ENCODE measurements at regions not wholly inside any gene's neighbourhood (a gene's known extent, or its start where the extent isn't known, plus 50 kb on each side); places are given as distances from the start of the nearest gene placed in this dataset.

GRCh38 chr22:26914519-26915185 lies 257.3 kb downstream of the MIAT start:
- no peaks in the 10 kb centered on the region for H3K79me2 ChIP-seq (ENCODE audit: control insufficient read depth, insufficient read depth, low read length, unreplicated experiment)
- H2AFZ ChIP-seq (ENCODE audit: low read length, unreplicated experiment), result no peak overlapping the region
- no peaks in the 10 kb centered on the region for H3K36me3 ChIP-seq (ENCODE audit: insufficient read depth, low read length)
- H3K27ac ChIP-seq (ENCODE audit: low read depth, low read length), result no peak overlapping the region
- H3K4me3 ChIP-seq (ENCODE audit: low read depth, low read length), result no peak overlapping the region
- H3K4me1 ChIP-seq (ENCODE audit: control insufficient read depth, insufficient read depth, low read length, unreplicated experiment), result no peaks in the 10 kb centered on the region
- H3K27me3 ChIP-seq (ENCODE audit: insufficient read depth, low read length), result peaks cover 22% of the 10 kb centered on the region

- no peaks in the 10 kb centered on the region for H3K79me2 ChIP-seq (ENCODE audit: control insufficient read depth, insufficient read depth, low read length, unreplicated experiment)
Measured at GRCh38 chr22:26916236-26916635, 258.8 kb downstream of the MIAT start.

GRCh38 chr22:26918226-26918625 lies 260.8 kb downstream of the MIAT start:
- no peaks in the 10 kb centered on the region for H3K79me2 ChIP-seq (ENCODE audit: control insufficient read depth, insufficient read depth, low read length, unreplicated experiment)
- H3K4me3 ChIP-seq (ENCODE audit: low read depth, low read length), result no peak overlapping the region
- peaks cover 11% of the 10 kb centered on the region; the same call in 1 of the 2 replicates for H3K27me3 ChIP-seq (ENCODE audit: insufficient read depth, low read length)
- H3K27ac ChIP-seq (ENCODE audit: low read depth, low read length), result no peak overlapping the region
- H3K36me3 ChIP-seq (ENCODE audit: insufficient read depth, low read length), result no peaks in the 10 kb centered on the region
- H3K4me1 ChIP-seq (ENCODE audit: control insufficient read depth, insufficient read depth, low read length, unreplicated experiment), result no peaks in the 10 kb centered on the region
- H2AFZ ChIP-seq (ENCODE audit: low read length, unreplicated experiment), result no peak overlapping the region

More at GRCh38 chr22:26916236-26916635, 258.8 kb downstream of the MIAT start:
- no peaks in the 10 kb centered on the region for H3K36me3 ChIP-seq (ENCODE audit: insufficient read depth, low read length)
- no peak overlapping the region for H3K4me3 ChIP-seq (ENCODE audit: low read depth, low read length)
- no peak overlapping the region for H2AFZ ChIP-seq (ENCODE audit: low read length, unreplicated experiment)
- peaks cover 26% of the 10 kb centered on the region for H3K27me3 ChIP-seq (ENCODE audit: insufficient read depth, low read length)
- H3K27ac ChIP-seq (ENCODE audit: low read depth, low read length), result no peak overlapping the region
- H3K4me1 ChIP-seq (ENCODE audit: control insufficient read depth, insufficient read depth, low read length, unreplicated experiment), result no peaks in the 10 kb centered on the region

GRCh38 chr22:26921726-26922125 lies 264.3 kb downstream of the MIAT start:
- H3K27ac ChIP-seq (ENCODE audit: low read depth, low read length), result no peak overlapping the region
- no peaks in the 10 kb centered on the region for H3K4me1 ChIP-seq (ENCODE audit: control insufficient read depth, insufficient read depth, low read length, unreplicated experiment)
- H3K36me3 ChIP-seq (ENCODE audit: insufficient read depth, low read length), result no peaks in the 10 kb centered on the region
- H3K79me2 ChIP-seq (ENCODE audit: control insufficient read depth, insufficient read depth, low read length, unreplicated experiment), result no peaks in the 10 kb centered on the region
- H3K27me3 ChIP-seq (ENCODE audit: insufficient read depth, low read length), result 0 out of 2 replicates have a peak, but pooled peaks cover 5% of the 10 kb centered on the region
- H3K4me3 ChIP-seq (ENCODE audit: low read depth, low read length), result no peak overlapping the region
- H2AFZ ChIP-seq (ENCODE audit: low read length, unreplicated experiment), result no peak overlapping the region

GRCh38 chr22:26922806-26923205 lies 265.4 kb downstream of the MIAT start:
- Histone ChIP-seq H3K4me3 (ENCODE audit: low read depth, low read length) (no peak overlapping the region), H2AFZ (ENCODE audit: low read length, unreplicated experiment) (no peak overlapping the region), H3K79me2 (ENCODE audit: control insufficient read depth, insufficient read depth, low read length, unreplicated experiment) (no peaks in the 10 kb centered on the region), H3K36me3 (ENCODE audit: insufficient read depth, low read length) (no peaks in the 10 kb centered on the region), H3K4me1 (ENCODE audit: control insufficient read depth, insufficient read depth, low read length, unreplicated experiment) (no peaks in the 10 kb centered on the region), H3K27ac (ENCODE audit: low read depth, low read length) (no peak overlapping the region), H3K27me3 (ENCODE audit: insufficient read depth, low read length) (peaks cover 12% of the 10 kb centered on the region; the same call in 1 of the 2 replicates)

GRCh38 chr22:26923531-26923930 lies 266.1 kb downstream of the MIAT start:
- H3K4me3 ChIP-seq (ENCODE audit: low read depth, low read length), result no peak overlapping the region
- no peaks in the 10 kb centered on the region for H3K79me2 ChIP-seq (ENCODE audit: control insufficient read depth, insufficient read depth, low read length, unreplicated experiment)
- no peaks in the 10 kb centered on the region for H3K36me3 ChIP-seq (ENCODE audit: insufficient read depth, low read length)
- H3K27ac ChIP-seq (ENCODE audit: low read depth, low read length), result no peak overlapping the region
- H3K4me1 ChIP-seq (ENCODE audit: control insufficient read depth, insufficient read depth, low read length, unreplicated experiment), result no peaks in the 10 kb centered on the region
- H3K27me3 ChIP-seq (ENCODE audit: insufficient read depth, low read length), result peaks cover 16% of the 10 kb centered on the region
- H2AFZ ChIP-seq (ENCODE audit: low read length, unreplicated experiment), result no peak overlapping the region

GRCh38 chr22:26927821-26928220 lies 270.4 kb downstream of the MIAT start:
- Histone ChIP-seq H3K36me3 (ENCODE audit: insufficient read depth, low read length) (no peaks in the 10 kb centered on the region), H3K27ac (ENCODE audit: low read depth, low read length) (no peak overlapping the region), H3K4me1 (ENCODE audit: control insufficient read depth, insufficient read depth, low read length, unreplicated experiment) (no peaks in the 10 kb centered on the region), H3K4me3 (ENCODE audit: low read depth, low read length) (no peak overlapping the region), H2AFZ (ENCODE audit: low read length, unreplicated experiment) (no peak overlapping the region), H3K27me3 (ENCODE audit: insufficient read depth, low read length) (peaks cover 27% of the 10 kb centered on the region), H3K79me2 (ENCODE audit: control insufficient read depth, insufficient read depth, low read length, unreplicated experiment) (no peaks in the 10 kb centered on the region)

GRCh38 chr22:26931471-26931870 lies 274.1 kb downstream of the MIAT start:
- Histone ChIP-seq H3K4me1 (ENCODE audit: control insufficient read depth, insufficient read depth, low read length, unreplicated experiment) (no peaks in the 10 kb centered on the region), H3K4me3 (ENCODE audit: low read depth, low read length) (no peak overlapping the region), H3K27me3 (ENCODE audit: insufficient read depth, low read length) (peaks cover 45% of the 10 kb centered on the region), H3K79me2 (ENCODE audit: control insufficient read depth, insufficient read depth, low read length, unreplicated experiment) (no peaks in the 10 kb centered on the region), H2AFZ (ENCODE audit: low read length, unreplicated experiment) (no peak overlapping the region), H3K36me3 (ENCODE audit: insufficient read depth, low read length) (no peaks in the 10 kb centered on the region), H3K27ac (ENCODE audit: low read depth, low read length) (no peak overlapping the region)

GRCh38 chr22:26933105-26933590 lies 275.8 kb downstream of the MIAT start:
- Histone ChIP-seq H3K4me3 (ENCODE audit: low read depth, low read length) (no peak overlapping the region), H3K36me3 (ENCODE audit: insufficient read depth, low read length) (no peaks in the 10 kb centered on the region), H2AFZ (ENCODE audit: low read length, unreplicated experiment) (no peak overlapping the region), H3K27ac (ENCODE audit: low read depth, low read length) (no peak overlapping the region), H3K79me2 (ENCODE audit: control insufficient read depth, insufficient read depth, low read length, unreplicated experiment) (no peaks in the 10 kb centered on the region), H3K4me1 (ENCODE audit: control insufficient read depth, insufficient read depth, low read length, unreplicated experiment) (no peaks in the 10 kb centered on the region), H3K27me3 (ENCODE audit: insufficient read depth, low read length) (peaks cover 39% of the 10 kb centered on the region)

GRCh38 chr22:26937213-26937612 lies 279.8 kb downstream of the MIAT start:
- H3K79me2 ChIP-seq (ENCODE audit: control insufficient read depth, insufficient read depth, low read length, unreplicated experiment), result no peaks in the 10 kb centered on the region
- H3K4me1 ChIP-seq (ENCODE audit: control insufficient read depth, insufficient read depth, low read length, unreplicated experiment), result no peaks in the 10 kb centered on the region
- H2AFZ ChIP-seq (ENCODE audit: low read length, unreplicated experiment), result no peak overlapping the region
- H3K36me3 ChIP-seq (ENCODE audit: insufficient read depth, low read length), result no peaks in the 10 kb centered on the region
- H3K27ac ChIP-seq (ENCODE audit: low read depth, low read length), result no peak overlapping the region
- no peak overlapping the region for H3K4me3 ChIP-seq (ENCODE audit: low read depth, low read length)
- H3K27me3 ChIP-seq (ENCODE audit: insufficient read depth, low read length), result peaks cover 20% of the 10 kb centered on the region

- no peaks in the 10 kb centered on the region for H3K4me1 ChIP-seq (ENCODE audit: control insufficient read depth, insufficient read depth, low read length, unreplicated experiment)
- H3K36me3 ChIP-seq (ENCODE audit: insufficient read depth, low read length), result no peaks in the 10 kb centered on the region
- H3K4me3 ChIP-seq (ENCODE audit: low read depth, low read length), result no peak overlapping the region
- no peak overlapping the region for H2AFZ ChIP-seq (ENCODE audit: low read length, unreplicated experiment)
- peaks cover 16% of the 10 kb centered on the region for H3K27me3 ChIP-seq (ENCODE audit: insufficient read depth, low read length)
- no peaks in the 10 kb centered on the region for H3K79me2 ChIP-seq (ENCODE audit: control insufficient read depth, insufficient read depth, low read length, unreplicated experiment)
- H3K27ac ChIP-seq (ENCODE audit: low read depth, low read length), result no peak overlapping the region
Measured at GRCh38 chr22:26939466-26939865, 282.1 kb downstream of the MIAT start.
